Effector memory CD8-positive, alpha-beta T cell (primary cell): ENCODE measurements at regions not wholly inside any gene's neighbourhood (a gene's known extent, or its start where the extent isn't known, plus 50 kb on each side); places are given as distances from the start of the nearest gene placed in this dataset.

Experiments
- ATAC-seq: fragments of 150-1000 bp; cut with Tn5 transposase; replicated peaks from 2 replicates; pipeline ENCODE4 v1.10.0; 2021; ENCODE audit warnings: mild to moderate bottlenecking, moderate library complexity
- DNase-seq, 3 experiments: peaks; one replicate each; pipeline ENCODE4 v3.0.0; 2021
- H3K27ac Mint-ChIP-seq, 2 donors: one replicate each; pipeline ENCODE4 v1.8.0; 2022; ENCODE audit warnings: mild to moderate bottlenecking in 2 of 2, mixed read lengths in 2 of 2, moderate library complexity in 2 of 2
- H3K27me3 Mint-ChIP-seq, 2 donors: one replicate each; pipeline ENCODE4 v1.8.0; 2022; ENCODE audit warnings: mixed read lengths in 2 of 2
- H3K36me3 Mint-ChIP-seq: one replicate; pipeline ENCODE4 v1.8.0; 2022; ENCODE audit warnings: mild to moderate bottlenecking, moderate library complexity, mixed read lengths; ENCODE audit not compliant: insufficient read depth
- H3K4me1 Mint-ChIP-seq, 2 donors: one replicate each; pipeline ENCODE4 v1.8.0; 2022; ENCODE audit warnings: low read depth in 2 of 2, mixed read lengths in 2 of 2
- H3K4me3 Mint-ChIP-seq, 2 donors: one replicate each; pipeline ENCODE4 v1.8.0; 2022; ENCODE audit warnings: mild to moderate bottlenecking in 2 of 2, mixed read lengths in 2 of 2, moderate library complexity in 2 of 2
- H3K9me3 Mint-ChIP-seq, 2 donors: one replicate each; pipeline ENCODE4 v1.8.0; 2022; ENCODE audit warnings: mixed read lengths in 2 of 2

DNA sequence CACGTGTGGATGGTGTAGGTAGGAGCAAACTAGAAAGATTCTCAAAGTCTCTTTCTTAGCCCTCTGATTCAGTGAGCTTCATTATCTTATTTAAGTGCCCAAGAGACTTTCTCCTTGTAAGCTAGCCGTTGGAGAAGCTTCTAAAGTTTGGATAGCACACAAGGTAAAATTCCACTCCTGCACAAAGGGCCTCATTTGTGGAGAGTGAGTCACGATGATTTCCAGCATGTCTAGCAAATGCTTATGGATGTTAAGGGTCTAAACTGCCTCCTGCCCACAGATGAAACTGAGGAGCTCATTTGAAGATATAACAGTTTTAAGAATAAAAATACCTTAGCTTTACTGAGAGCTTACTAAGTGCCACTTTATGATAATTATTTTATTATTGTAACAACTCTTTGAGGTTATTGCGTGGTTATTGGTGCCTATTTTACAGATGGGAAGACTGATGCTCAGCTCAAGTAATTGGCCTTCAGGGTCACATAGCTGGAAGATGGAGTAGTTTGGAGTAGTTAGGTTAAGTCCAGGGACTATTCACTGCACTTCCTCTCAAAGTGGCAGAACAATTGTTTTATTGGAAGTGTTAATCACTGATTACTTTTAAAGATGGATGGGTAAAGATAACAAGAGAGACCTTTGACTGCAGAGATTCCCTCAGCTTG is 78.7 kb upstream of the HIF1A start:
- no peak overlapping the region for H3K27ac Mint-ChIP-seq
- H3K4me1 Mint-ChIP-seq = peaks cover 0 to 2% of the 10 kb centered on the region in 2 donors
- H3K9me3 Mint-ChIP-seq = no peaks in the 10 kb centered on the region
- DNase-seq (no peak), ATAC-seq (no peak)
- no peaks in the 10 kb centered on the region for H3K36me3 Mint-ChIP-seq
- H3K4me3 Mint-ChIP-seq = no peak overlapping the region
- peaks cover 0 to 3% of the 10 kb centered on the region in 2 donors for H3K27me3 Mint-ChIP-seq

DNA sequence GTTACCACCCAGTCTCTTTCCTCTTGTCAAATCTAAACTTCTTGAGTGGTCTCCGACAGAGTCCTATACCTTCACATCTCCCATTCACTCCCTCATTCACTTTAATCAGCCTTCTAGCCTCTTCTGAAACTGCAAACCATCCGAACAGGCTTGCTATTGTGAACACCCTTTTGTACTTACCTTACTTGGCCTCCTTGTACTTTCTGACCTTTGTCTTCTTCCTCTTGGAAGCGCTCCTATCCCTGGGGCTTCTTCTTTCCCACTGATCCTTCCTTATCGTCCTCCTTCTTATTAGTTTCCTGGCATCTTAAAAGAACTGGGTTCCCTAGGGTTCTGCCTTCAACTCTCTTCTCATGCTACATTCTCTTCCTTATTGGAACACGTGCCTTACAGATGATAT is 76.9 kb upstream of the HIF1A start:
- Mint-ChIP-seq H3K27ac (no peak overlapping the region), H3K27me3 (peaks cover 0 to 6% of the 10 kb centered on the region in 2 donors)

DNA sequence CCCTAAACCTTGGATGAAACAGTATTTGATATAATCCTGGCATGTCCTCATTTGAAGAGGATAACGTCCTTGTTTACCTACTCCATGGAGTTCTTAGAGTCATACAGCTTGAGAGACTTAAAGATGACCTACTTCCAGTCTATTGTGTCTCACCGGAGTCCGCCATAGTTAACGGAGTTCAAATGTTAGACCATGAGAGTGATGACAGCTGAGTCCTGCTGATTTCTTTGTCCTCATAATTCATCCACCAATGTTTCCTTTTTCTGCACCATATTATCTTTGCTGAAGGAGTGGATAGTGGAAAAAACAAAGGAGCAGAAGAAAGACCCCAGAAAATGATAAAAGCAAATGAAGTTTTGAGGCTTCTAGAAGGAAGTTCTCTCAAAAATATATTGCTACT is 75.8 kb upstream of the HIF1A start:
- peaks cover 0 to 2% of the 10 kb centered on the region in 2 donors for H3K4me1 Mint-ChIP-seq
- no peak overlapping the region for H3K4me3 Mint-ChIP-seq
- H3K27ac Mint-ChIP-seq = no peak overlapping the region
- DNase-seq = no peak
- no peaks in the 10 kb centered on the region for H3K9me3 Mint-ChIP-seq
- no peak for ATAC-seq
- no peaks in the 10 kb centered on the region for H3K36me3 Mint-ChIP-seq
- H3K27me3 Mint-ChIP-seq = peaks cover 0 to 6% of the 10 kb centered on the region in 2 donors

More for the DNA sequence above, 76.9 kb upstream of the HIF1A start:
- no peaks in the 10 kb centered on the region for H3K36me3 Mint-ChIP-seq
- no peak overlapping the region for H3K4me3 Mint-ChIP-seq
- DNase-seq (no peak), ATAC-seq (no peak)
- H3K4me1 Mint-ChIP-seq = peaks cover 0 to 2% of the 10 kb centered on the region in 2 donors
- no peaks in the 10 kb centered on the region for H3K9me3 Mint-ChIP-seq

DNA sequence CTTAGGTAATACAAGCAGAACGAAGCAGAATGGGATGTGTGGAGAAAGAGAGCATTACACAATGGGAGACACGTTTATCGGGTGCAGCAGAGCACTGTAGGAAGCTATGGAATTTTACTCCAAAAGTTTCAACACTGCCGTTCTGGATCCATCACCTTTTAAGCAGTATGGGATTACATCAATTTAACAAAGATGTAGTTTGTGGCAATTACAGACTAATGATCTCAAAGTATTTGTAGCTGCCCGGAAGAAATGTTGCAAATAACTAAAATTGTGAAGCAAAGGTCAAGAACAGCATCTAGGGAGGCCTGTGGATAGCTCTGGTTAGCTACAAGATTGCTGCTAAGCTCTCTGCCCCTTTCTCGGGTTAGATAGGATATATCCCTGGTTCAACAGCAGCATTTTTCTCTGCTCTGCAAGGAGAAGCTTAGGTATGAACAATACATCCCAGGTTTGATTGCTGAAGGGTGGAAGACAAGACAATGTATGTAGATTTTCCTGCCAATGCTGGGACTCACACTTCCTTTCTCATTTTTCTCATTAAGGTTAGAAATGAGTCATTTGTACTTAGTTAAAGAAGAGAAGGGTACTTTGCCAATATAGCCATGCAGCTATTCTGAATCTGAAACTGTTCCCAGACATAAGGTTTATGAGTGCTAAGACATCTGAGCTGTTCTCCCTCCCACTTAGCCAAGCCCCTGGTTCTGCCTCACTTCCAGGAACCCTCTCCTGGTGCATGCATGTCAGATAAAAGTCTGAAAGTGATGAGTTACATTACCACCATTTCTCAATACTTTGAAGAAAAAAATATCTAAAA is 75.0 kb upstream of the HIF1A start:
- Mint-ChIP-seq H3K4me1 (peaks cover 0 to 2% of the 10 kb centered on the region in 2 donors), H3K9me3 (no peaks in the 10 kb centered on the region), H3K27ac (no peak overlapping the region), H3K4me3 (no peak overlapping the region), H3K36me3 (no peaks in the 10 kb centered on the region), H3K27me3 (peaks cover 0 to 6% of the 10 kb centered on the region in 2 donors)
- ATAC-seq (no peak), DNase-seq (no peak)

DNA sequence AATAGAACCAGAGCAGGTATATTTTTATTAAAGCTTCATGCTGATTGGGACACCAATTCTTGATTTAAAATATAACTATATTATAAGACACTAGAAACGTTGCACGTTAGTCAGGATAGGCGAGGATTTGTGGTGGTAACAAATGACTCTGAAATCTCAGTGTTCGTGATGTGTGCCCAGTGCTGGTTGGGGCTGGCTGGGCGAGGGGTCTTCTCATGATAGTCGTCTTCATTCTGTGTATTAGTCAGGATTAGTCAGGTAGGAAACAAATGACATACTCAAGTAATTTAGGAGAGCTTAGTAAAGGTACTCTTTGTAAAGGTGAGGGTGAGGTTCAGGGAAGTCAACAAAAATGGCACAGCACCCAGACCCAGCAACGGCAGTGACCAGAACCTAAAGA is 73.9 kb upstream of the HIF1A start:
- no peak overlapping the region for H3K27ac Mint-ChIP-seq
- peaks cover 0 to 6% of the 10 kb centered on the region in 2 donors for H3K27me3 Mint-ChIP-seq
- H3K9me3 Mint-ChIP-seq = no peaks in the 10 kb centered on the region
- ATAC-seq (no peak), DNase-seq (no peak)
- H3K4me3 Mint-ChIP-seq = no peak overlapping the region
- no peaks in the 10 kb centered on the region for H3K36me3 Mint-ChIP-seq
- H3K4me1 Mint-ChIP-seq = peaks cover 0 to 2% of the 10 kb centered on the region in 2 donors

DNA sequence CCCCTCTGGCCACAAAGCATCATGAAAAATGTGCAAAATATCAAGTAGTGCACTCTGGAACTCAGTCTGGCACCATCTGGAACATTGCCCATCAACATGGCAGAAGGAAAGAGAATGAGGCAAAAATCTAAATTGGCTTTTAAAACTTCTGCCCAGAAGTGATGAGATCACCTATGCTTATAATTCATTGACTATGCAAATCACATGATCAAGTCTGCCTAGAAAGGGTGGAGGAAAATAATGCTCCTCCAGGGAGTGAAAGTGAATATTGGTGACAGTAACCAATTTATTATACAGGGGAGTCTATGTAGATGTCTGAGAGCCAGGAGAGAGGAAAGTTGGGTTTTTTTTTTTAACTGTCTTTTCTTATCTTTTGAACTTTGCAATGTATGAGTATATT is 73.3 kb upstream of the HIF1A start:
- no peak overlapping the region for H3K27ac Mint-ChIP-seq
- H3K27me3 Mint-ChIP-seq = peaks cover 0 to 6% of the 10 kb centered on the region in 2 donors
- peaks cover 0 to 2% of the 10 kb centered on the region in 2 donors for H3K4me1 Mint-ChIP-seq
- H3K36me3 Mint-ChIP-seq = no peaks in the 10 kb centered on the region
- DNase-seq (no peak), ATAC-seq (no peak)
- no peak overlapping the region for H3K4me3 Mint-ChIP-seq
- no peaks in the 10 kb centered on the region for H3K9me3 Mint-ChIP-seq

DNA sequence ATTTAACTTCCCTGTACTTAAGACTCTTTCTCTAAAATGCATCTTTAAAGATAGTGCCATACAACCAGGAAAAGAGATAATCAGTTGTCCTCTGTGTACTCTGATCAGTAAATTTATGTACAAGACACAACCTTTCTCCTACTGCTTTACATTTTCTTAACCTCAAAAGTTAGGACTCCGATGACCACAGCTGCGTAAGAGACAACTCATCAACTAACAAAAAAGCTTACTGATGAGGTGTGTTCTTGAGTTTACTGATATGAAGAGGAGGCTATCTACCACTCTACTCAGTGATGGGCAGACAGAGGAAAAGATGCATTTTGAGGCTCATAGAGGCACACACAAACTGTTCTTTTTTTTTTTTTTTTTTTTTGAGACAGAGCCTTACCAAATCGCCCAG is 71.4 kb upstream of the HIF1A start:
- Mint-ChIP-seq H3K36me3 (no peaks in the 10 kb centered on the region), H3K4me1 (no peaks in the 10 kb centered on the region), H3K27me3 (peaks cover 0 to 6% of the 10 kb centered on the region in 2 donors), H3K27ac (no peak overlapping the region), H3K4me3 (no peak overlapping the region), H3K9me3 (no peaks in the 10 kb centered on the region)
- DNase-seq (no peak), ATAC-seq (no peak)

DNA sequence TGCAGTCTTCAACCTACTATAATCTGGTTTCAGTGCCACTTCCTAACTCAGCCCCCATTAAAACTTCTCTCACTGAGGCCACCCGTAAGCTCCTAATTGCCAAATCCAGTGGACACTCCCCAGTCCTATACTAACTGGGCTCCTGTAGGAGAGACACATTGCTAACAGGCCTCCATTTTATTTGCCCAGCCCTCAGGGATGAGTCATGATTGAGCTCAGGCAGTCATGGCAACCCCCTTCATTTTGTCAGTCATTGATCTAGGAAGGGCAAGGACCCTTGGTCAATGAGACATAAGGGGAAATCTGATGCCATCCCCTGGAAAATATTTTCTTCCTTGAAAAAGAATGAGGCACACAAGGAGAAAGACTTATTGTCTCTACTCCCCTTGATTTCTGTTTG is 70.1 kb upstream of the HIF1A start:
- ATAC-seq = no peak
- H3K9me3 Mint-ChIP-seq = no peaks in the 10 kb centered on the region
- no peak overlapping the region for H3K27ac Mint-ChIP-seq
- peaks cover 0 to 6% of the 10 kb centered on the region in 2 donors for H3K27me3 Mint-ChIP-seq
- no peaks in the 10 kb centered on the region for H3K4me1 Mint-ChIP-seq
- H3K4me3 Mint-ChIP-seq = no peak overlapping the region
- H3K36me3 Mint-ChIP-seq = no peaks in the 10 kb centered on the region
- DNase-seq = no peak

DNA sequence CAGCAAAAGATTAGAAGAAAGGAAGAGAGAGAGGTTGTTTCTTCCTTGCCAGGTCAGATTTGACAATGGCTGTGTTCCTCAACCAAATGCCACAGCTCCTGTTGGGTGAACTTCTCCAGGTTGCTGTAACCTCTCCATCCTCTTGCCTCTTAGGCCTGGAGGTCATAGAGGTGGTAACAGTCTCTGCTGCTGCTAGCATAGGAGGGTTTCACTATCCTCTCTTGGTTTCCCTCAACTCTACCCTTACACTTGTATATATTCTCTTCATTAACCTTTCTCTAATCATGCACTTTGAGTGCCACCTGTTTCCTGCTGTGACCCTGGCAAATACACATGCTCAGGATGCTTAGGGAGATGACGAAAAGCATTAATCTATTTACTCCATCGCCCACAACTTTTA is 67.7 kb upstream of the HIF1A start:
- H3K27me3 Mint-ChIP-seq = no peaks in the 10 kb centered on the region
- DNase-seq (no peak), ATAC-seq (no peak)
- H3K4me3 Mint-ChIP-seq = no peak overlapping the region
- no peaks in the 10 kb centered on the region for H3K4me1 Mint-ChIP-seq
- no peak overlapping the region for H3K27ac Mint-ChIP-seq
- H3K9me3 Mint-ChIP-seq = no peaks in the 10 kb centered on the region
- no peaks in the 10 kb centered on the region for H3K36me3 Mint-ChIP-seq

DNA sequence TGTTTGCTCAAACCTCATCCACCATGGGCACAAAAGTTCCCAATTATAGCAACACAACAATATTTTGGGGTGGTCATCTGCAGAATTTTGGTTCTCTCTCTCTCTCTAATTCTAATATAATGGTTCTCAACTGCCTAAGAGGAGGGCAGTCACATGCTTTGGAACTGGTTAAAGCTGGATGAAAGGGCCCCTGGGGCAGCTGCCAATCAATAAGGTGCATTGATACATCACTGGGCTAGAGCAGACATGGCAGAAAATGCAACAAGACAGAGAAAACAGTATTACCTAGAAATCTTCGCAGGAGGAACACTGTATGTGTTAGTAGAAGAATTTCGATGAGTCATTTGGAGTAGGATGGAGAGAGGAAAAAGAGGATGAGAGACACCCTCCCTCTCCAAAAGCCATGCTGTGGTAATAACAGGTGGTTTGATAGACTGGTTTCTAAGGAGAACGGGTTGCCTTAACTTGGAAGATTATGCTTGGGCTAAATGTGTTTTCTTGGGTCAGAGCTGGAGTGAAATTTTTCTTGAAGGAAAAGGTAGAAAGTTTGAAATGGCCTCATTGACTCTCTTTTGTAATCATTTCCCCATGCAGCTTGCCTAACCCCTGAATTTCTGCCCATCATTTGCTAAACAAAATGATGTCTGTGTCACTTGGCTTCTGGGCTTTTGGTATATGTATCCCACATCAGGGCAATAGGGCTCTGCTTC is 67.1 kb upstream of the HIF1A start:
- ATAC-seq (no peak), DNase-seq (no peak)
- H3K36me3 Mint-ChIP-seq = no peaks in the 10 kb centered on the region
- no peak overlapping the region for H3K4me3 Mint-ChIP-seq
- H3K4me1 Mint-ChIP-seq = no peaks in the 10 kb centered on the region
- H3K27ac Mint-ChIP-seq = no peak overlapping the region
- H3K9me3 Mint-ChIP-seq = no peaks in the 10 kb centered on the region
- no peaks in the 10 kb centered on the region for H3K27me3 Mint-ChIP-seq

DNA sequence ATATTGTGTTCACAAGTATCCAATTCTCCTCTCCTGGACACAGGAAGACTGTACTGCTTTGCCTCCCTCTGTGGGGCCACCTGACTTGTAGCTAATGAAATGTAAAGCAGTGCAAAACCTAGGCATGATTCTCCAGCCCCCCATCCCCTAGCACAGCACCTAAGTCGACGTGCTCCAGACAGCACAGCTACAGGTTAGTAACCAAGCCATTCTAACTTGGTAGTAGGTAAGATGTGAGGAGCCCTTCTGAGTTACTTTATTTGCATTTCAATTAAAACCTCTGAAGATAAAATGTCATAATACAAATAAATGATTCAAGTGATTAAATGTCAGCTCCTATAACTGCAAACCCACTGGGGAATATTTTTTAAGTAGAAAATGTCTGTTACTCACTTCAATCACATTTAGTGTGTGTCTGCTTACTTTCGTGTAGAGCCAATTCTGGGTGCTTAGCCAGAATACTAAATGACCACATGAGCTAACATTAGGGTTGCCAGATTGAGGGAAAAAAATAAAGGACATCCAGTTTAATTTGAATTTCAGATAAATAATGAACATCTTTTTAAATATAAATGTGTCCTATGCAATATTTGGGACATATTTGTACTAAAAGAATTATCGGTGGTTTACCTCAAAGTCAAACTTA is 64.8 kb upstream of the HIF1A start:
- DNase-seq (no peak), ATAC-seq (no peak)
- no peaks in the 10 kb centered on the region for H3K4me1 Mint-ChIP-seq
- H3K27me3 Mint-ChIP-seq = no peaks in the 10 kb centered on the region
- no peaks in the 10 kb centered on the region for H3K36me3 Mint-ChIP-seq
- H3K4me3 Mint-ChIP-seq = no peak overlapping the region
- no peaks in the 10 kb centered on the region for H3K9me3 Mint-ChIP-seq
- no peak overlapping the region for H3K27ac Mint-ChIP-seq

DNA sequence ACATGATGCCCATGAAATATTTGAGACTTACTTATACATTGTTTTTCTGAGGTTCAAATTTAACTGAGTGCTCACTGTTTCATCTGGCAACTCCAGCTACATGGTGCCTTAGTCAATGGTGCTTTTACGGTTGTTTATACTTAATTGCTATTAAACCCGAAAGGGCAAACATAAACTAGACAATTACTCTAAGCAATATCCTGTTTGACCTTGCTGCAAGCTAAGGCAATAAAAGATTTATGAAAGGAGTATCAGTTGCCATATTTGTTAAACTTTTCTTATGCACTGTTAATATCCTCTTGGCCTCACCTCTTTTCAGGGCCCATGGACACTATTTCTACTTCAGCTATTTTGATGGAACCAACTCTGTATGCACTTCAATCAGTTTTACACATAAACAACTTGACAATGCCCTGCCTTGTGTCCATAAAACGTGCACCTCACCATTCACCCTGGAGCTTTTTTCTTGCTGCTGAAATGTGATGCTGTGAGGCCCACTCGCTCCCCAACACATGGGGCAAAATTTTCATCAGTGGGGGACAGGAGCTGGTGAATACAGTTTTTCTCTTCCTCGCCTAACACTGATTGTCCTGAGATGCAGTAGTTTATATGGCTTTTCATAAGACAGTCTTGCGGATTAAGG is 64.1 kb upstream of the HIF1A start:
- Mint-ChIP-seq H3K27ac (no peak overlapping the region), H3K27me3 (no peaks in the 10 kb centered on the region), H3K4me3 (no peak overlapping the region), H3K4me1 (no peaks in the 10 kb centered on the region), H3K36me3 (no peaks in the 10 kb centered on the region), H3K9me3 (no peaks in the 10 kb centered on the region)
- ATAC-seq (no peak), DNase-seq (no peak)

DNA sequence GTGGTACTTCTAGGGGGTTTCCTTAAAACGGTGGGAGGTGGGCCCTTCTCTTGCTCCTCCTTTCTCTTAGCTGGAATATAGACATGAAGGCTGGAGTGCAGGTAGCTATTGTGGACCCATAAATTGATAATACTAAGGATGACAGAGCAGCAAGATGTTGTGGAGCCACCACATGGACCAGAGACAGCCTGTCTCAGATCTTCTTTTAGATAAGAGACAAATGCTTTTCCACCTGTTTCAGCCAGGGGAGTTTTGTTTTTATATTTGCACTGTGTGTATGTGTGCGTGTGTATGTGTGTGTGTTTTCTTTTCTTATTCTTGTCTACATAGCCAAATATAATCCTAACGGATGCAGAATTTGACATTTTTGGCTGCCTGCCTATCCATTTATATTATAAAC is 62.9 kb upstream of the HIF1A start:
- H3K27ac Mint-ChIP-seq = no peak overlapping the region
- no peak for ATAC-seq
- no peak overlapping the region for H3K4me3 Mint-ChIP-seq
- DNase-seq = no peak
- no peaks in the 10 kb centered on the region for H3K4me1 Mint-ChIP-seq
- no peaks in the 10 kb centered on the region for H3K36me3 Mint-ChIP-seq
- no peaks in the 10 kb centered on the region for H3K27me3 Mint-ChIP-seq
- H3K9me3 Mint-ChIP-seq = no peaks in the 10 kb centered on the region
